Nucleus accumbens (tissue), 56 donors: ENCODE measurements at regions not wholly inside any gene's neighbourhood (a gene's known extent, or its start where the extent isn't known, plus 50 kb on each side); places are given as distances from the start of the nearest gene placed in this dataset.
"Not testable (repeated sequence)": the region's sequence is repeated elsewhere in the genome, so short reads cannot be mapped to it uniquely, and the experiment has no call there.

Experiments
- DNase-seq, 56 donors: peaks; one replicate each; lab custom pipeline; 2025; lab: John Stamatoyannopoulos, UW

GRCh38 chr12:113532292-113532691, 60.6 kb upstream of the LHX5 start:
- DNase-seq = no peak

- not testable (repeated sequence) for DNase-seq
These were observed 59.4 kb upstream of the LHX5 start for GRCh38 chr12:113531073-113531472.

DNA sequence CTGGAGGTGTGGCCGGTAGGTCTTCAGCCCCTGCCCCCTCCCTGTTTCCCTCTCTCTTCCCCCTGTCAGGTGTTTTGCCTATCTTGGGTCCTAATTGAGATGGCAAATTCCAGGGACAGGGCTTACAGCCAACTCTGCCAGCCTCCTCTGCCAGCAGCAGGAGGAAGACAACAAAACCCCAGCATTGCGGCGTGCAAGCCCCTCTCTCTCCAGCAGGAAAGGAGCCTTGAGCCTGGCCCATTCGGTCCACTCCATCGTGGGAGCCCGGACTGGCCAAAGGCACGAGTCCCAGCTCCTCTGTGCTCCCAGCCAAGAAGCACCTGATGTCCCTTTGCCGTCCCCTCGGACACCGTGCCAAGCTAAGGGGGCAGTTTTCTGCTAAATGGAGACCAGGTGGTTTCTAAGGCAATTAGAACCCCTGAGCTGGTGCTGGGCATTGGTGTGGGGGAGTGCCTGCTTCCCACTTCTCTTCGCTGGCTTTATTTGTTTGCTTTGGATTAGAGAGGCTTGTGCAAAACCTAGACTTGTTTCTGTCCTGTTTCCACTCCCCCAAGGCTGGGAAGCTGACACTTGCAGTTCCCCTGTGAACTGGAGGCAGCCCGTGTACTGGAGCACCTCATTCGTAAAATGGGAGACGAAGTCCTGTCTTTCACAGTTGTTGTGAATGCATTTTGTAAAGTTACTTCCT, 57.1 kb upstream of the LHX5 start:
- no peak for DNase-seq

DNA sequence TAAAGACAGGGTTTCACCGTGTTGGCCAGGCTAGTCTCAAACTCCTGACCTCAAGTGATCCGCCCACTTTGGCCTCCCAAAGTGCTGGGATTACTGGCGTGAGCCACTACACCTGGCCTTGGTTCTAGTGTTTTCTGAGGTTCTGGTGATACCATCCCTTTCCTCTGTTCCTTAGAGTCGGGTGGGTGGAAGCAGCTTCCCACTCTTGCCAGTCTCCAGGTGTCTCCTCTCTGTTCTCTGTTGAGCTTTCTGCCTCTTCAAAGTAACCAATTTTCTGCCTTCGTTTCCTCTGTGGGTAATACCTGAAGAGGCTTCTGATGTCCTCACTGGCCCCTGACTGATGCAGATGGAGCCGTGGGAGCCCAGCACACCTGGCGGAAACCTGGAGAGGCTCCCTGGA, 53.4 kb upstream of the LHX5 start:
- peak in 7 of 56 donors; percentile 2 to 8 (median 4) for DNase-seq

GRCh38 chr12:113524495-113524894, 52.8 kb upstream of the LHX5 start:
- no peak for DNase-seq

GRCh38 chr12:113521708-113522107, 50.0 kb upstream of the LHX5 start:
- no peak for DNase-seq
